Gastrocnemius medialis (tissue), 4 donors: ENCODE measurements at regions not wholly inside any gene's neighbourhood (a gene's known extent, or its start where the extent isn't known, plus 50 kb on each side); places are given as distances from the start of the nearest gene placed in this dataset.

Experiments
- POLR2A ChIP-seq, 2 donors: fragments of 450-650 bp; IDR thresholded peaks; one replicate each; pipeline ENCODE4 v1.6.1; 2017; ENCODE audit warnings: antibody characterized with exemption in 2 of 2, mild to moderate bottlenecking in 2 of 2, moderate library complexity in 2 of 2
- TF ChIP-seq, protein P1 (sequence below), 5 experiments: fragments of 450-650 bp in 3 of 5; fragments of 200-600 bp in 2 of 5; sonication (generic) in 2 of 5; IDR thresholded peaks in 4 of 5; conservative IDR thresholded peaks in 1 of 5; 1 replicate in 4 of 5; 2 replicates in 1 of 5; pipeline ENCODE4 v1.5.1; 2016 to 2019; ENCODE audit warnings: antibody characterized with exemption in 5 of 5, mild to moderate bottlenecking in 3 of 5, moderate library complexity in 3 of 5

DNA sequence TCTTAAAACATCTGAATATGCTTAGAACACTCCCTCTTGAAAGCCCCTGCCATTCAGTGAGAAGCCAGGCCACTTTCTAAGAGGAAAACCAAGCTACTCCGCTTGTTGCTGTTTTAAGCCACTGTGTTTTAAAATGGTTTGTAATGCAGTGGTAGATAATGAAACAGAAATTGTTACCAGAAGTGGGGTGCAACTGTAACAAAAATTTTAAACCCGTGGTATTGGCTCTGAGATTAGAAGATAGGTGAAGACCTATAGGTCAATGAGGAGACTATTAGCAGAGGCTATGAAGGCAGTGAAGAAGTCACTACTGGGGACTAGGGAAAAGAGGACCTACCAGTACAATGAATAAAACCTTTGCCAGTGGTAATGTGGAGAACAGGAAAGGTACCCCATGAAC is 266.5 kb downstream of the IRF8 start:
- TF ChIP-seq POLR2A (IDR thresholded peaks at IDR 0.05), result no peak
- TF ChIP-seq, protein P1, sequence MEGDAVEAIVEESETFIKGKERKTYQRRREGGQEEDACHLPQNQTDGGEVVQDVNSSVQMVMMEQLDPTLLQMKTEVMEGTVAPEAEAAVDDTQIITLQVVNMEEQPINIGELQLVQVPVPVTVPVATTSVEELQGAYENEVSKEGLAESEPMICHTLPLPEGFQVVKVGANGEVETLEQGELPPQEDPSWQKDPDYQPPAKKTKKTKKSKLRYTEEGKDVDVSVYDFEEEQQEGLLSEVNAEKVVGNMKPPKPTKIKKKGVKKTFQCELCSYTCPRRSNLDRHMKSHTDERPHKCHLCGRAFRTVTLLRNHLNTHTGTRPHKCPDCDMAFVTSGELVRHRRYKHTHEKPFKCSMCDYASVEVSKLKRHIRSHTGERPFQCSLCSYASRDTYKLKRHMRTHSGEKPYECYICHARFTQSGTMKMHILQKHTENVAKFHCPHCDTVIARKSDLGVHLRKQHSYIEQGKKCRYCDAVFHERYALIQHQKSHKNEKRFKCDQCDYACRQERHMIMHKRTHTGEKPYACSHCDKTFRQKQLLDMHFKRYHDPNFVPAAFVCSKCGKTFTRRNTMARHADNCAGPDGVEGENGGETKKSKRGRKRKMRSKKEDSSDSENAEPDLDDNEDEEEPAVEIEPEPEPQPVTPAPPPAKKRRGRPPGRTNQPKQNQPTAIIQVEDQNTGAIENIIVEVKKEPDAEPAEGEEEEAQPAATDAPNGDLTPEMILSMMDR (IDR thresholded peaks at IDR 0.05 in 4 of 5, conservative IDR thresholded peaks at IDR 0.05 in 1 of 5), result no peak
